Suprapubic skin (tissue), 4 donors: ENCODE measurements at regions not wholly inside any gene's neighbourhood (a gene's known extent, or its start where the extent isn't known, plus 50 kb on each side); places are given as distances from the start of the nearest gene placed in this dataset.

Experiments used
- DNase-seq, 2 donors: peaks; one replicate each; pipeline ENCODE4 v3.0.0-alpha.2; 2019; ENCODE audit warnings: low spot score in 2 of 2
- H3K27ac ChIP-seq: fragments of 200-600 bp; sonication (generic); one replicate; pipeline ENCODE4 v1.5.1; 2019
- H3K27me3 ChIP-seq: fragments of 200-600 bp; sonication (generic); one replicate; pipeline ENCODE4 v1.5.1; 2019
- H3K36me3 ChIP-seq: fragments of 200-600 bp; sonication (generic); one replicate; pipeline ENCODE4 v1.5.1; 2019
- H3K4me1 ChIP-seq: fragments of 200-600 bp; sonication (generic); one replicate; pipeline ENCODE4 v1.5.1; 2019
- H3K4me3 ChIP-seq: fragments of 200-600 bp; sonication (generic); one replicate; pipeline ENCODE4 v1.5.1; 2019; ENCODE audit warnings: mild to moderate bottlenecking
- H3K9me3 ChIP-seq: fragments of 200-600 bp; sonication (generic); one replicate; pipeline ENCODE4 v1.5.1; 2019
- CTCF ChIP-seq, 2 donors: fragments of 200-600 bp in 1 of 2; fragments of 450-650 bp in 1 of 2; sonication (generic) in 1 of 2; IDR thresholded peaks; one replicate each; pipeline ENCODE4 v1.5.1; 2016 to 2019; ENCODE audit warnings: antibody characterized with exemption in 2 of 2, mild to moderate bottlenecking in 1 of 2, moderate library complexity in 1 of 2
- EP300 ChIP-seq: sonication (generic); formaldehyde crosslinking; IDR thresholded peaks from one replicate; pipeline ENCODE4 v1.6.1; 2017; ENCODE audit warnings: antibody characterized with exemption
- POLR2A ChIP-seq, 2 donors: fragments of 450-650 bp; IDR thresholded peaks; one replicate each; pipeline ENCODE4 v1.6.1; 2017; ENCODE audit warnings: antibody characterized with exemption in 2 of 2, mild to moderate bottlenecking in 2 of 2, moderate library complexity in 2 of 2
- POLR2AphosphoS5 ChIP-seq, 3 donors: sonication (generic); formaldehyde crosslinking; IDR thresholded peaks; one replicate each; pipeline ENCODE4 v1.6.1; 2017; ENCODE audit warnings: antibody characterized with exemption in 3 of 3
- WGBS: methylation state at CpG from one replicate; pipeline ENCODE4 v1.1.5; 2018; 5-methylcytosine and 5-hydroxymethylcytosine counted together

GRCh38 chr1:238672806-238673205 lies 713.6 kb upstream of the CHRM3 start:
- Histone ChIP-seq H3K4me1 (no peaks in the 10 kb centered on the region), H3K4me3 (no peak overlapping the region), H3K27me3 (no peaks in the 10 kb centered on the region), H3K36me3 (no peaks in the 10 kb centered on the region), H3K27ac (no peak overlapping the region), H3K9me3 (no peaks in the 10 kb centered on the region)
- TF ChIP-seq POLR2AphosphoS5 (IDR thresholded peaks at IDR 0.05), result no peak
- TF ChIP-seq CTCF (IDR thresholded peaks at IDR 0.05), result no peak
- TF ChIP-seq EP300, result no peak
- no peak for TF ChIP-seq POLR2A (IDR thresholded peaks at IDR 0.05)
- WGBS, result 79% methylated on average over 3 of the region's 3 CpGs
- no peak for DNase-seq

GRCh38 chr1:238672262-238672661 lies 714.1 kb upstream of the CHRM3 start:
- no peak overlapping the region for H3K4me3 ChIP-seq
- no peak overlapping the region for H3K27ac ChIP-seq
- no peaks in the 10 kb centered on the region for H3K27me3 ChIP-seq
- 25% methylated on average over 4 of the region's 4 CpGs for WGBS
- H3K36me3 ChIP-seq, result no peaks in the 10 kb centered on the region
- no peaks in the 10 kb centered on the region for H3K9me3 ChIP-seq
- no peaks in the 10 kb centered on the region for H3K4me1 ChIP-seq
- DNase-seq, result no peak
- TF ChIP-seq POLR2AphosphoS5 (IDR thresholded peaks at IDR 0.05), result no peak
- TF ChIP-seq CTCF (IDR thresholded peaks at IDR 0.05), result no peak
- TF ChIP-seq POLR2A (IDR thresholded peaks at IDR 0.05), result no peak

GRCh38 chr1:238664139-238664538 lies 722.2 kb upstream of the CHRM3 start:
- TF ChIP-seq EP300 (no peak), CTCF (IDR thresholded peaks at IDR 0.05) (no peak), POLR2A (IDR thresholded peaks at IDR 0.05) (no peak), POLR2AphosphoS5 (IDR thresholded peaks at IDR 0.05) (no peak)
- no peak overlapping the region for H3K4me3 ChIP-seq
- H3K36me3 ChIP-seq, result no peaks in the 10 kb centered on the region
- H3K27me3 ChIP-seq, result no peaks in the 10 kb centered on the region
- no peaks in the 10 kb centered on the region for H3K4me1 ChIP-seq
- no peak overlapping the region for H3K27ac ChIP-seq
- 20% methylated on average over 2 of the region's 2 CpGs for WGBS
- H3K9me3 ChIP-seq, result no peaks in the 10 kb centered on the region
- no peak for DNase-seq

GRCh38 chr1:238660849-238661248 lies 725.5 kb upstream of the CHRM3 start:
- Histone ChIP-seq H3K4me1 (no peaks in the 10 kb centered on the region), H3K4me3 (no peak overlapping the region), H3K27me3 (no peaks in the 10 kb centered on the region), H3K27ac (no peak overlapping the region), H3K36me3 (no peaks in the 10 kb centered on the region), H3K9me3 (no peaks in the 10 kb centered on the region)
- WGBS, result 58% methylated on average over 1 of the region's 1 CpG
- TF ChIP-seq POLR2AphosphoS5 (IDR thresholded peaks at IDR 0.05) (no peak), EP300 (no peak), CTCF (IDR thresholded peaks at IDR 0.05) (no peak), POLR2A (IDR thresholded peaks at IDR 0.05) (no peak)
- no peak for DNase-seq

- 72% methylated on average over 1 of the region's 1 CpG for WGBS
- Histone ChIP-seq H3K9me3 (no peaks in the 10 kb centered on the region), H3K4me1 (no peaks in the 10 kb centered on the region), H3K4me3 (no peak overlapping the region), H3K27ac (no peak overlapping the region), H3K27me3 (no peaks in the 10 kb centered on the region), H3K36me3 (no peaks in the 10 kb centered on the region)
- DNase-seq, result no peak
- no peak for TF ChIP-seq CTCF (IDR thresholded peaks at IDR 0.05)
- no peak for TF ChIP-seq EP300
- no peak for TF ChIP-seq POLR2AphosphoS5 (IDR thresholded peaks at IDR 0.05)
- no peak for TF ChIP-seq POLR2A (IDR thresholded peaks at IDR 0.05)
Measured at GRCh38 chr1:238658763-238659162, 727.6 kb upstream of the CHRM3 start.
